NT2/D1 (cell line): ENCODE measurements at regions not wholly inside any gene's neighbourhood (a gene's known extent, or its start where the extent isn't known, plus 50 kb on each side); places are given as distances from the start of the nearest gene placed in this dataset.

Experiments used
- SUZ12 ChIP-seq: IDR thresholded peaks from 2 replicates; pipeline ENCODE4 v1.6.1; 2011; ENCODE audit not compliant: insufficient read length, insufficient read depth; ENCODE audit errors: extremely low read depth
- YY1 ChIP-seq: IDR thresholded peaks from 2 replicates; pipeline ENCODE4 v1.6.1; 2011; ENCODE audit not compliant: insufficient read length, insufficient read depth
- ZNF274 ChIP-seq: IDR thresholded peaks from 2 replicates; pipeline ENCODE4 v1.6.1; 2011; ENCODE audit warnings: mild to moderate bottlenecking, low read depth, low read length

- TF ChIP-seq YY1 (no peak), SUZ12 (no peak), ZNF274 (no peak)
Measured at GRCh38 chr2:51629406-51629805, 597.5 kb upstream of the NRXN1 start.
